MCF 10A (cell line): ENCODE measurements at regions not wholly inside any gene's neighbourhood (a gene's known extent, or its start where the extent isn't known, plus 50 kb on each side); places are given as distances from the start of the nearest gene placed in this dataset.

Experiments
- BruUV-seq: library from RNA; stranded (reverse); fragments of 400-500 nt; replicated peaks from 2 replicates; lab custom pipeline; 2021; lab: Mats Ljungman, UMichigan
- CTCF ChIA-PET: fragments of 300-600 bp; sonication (Branson Sonifier 250); formaldehyde crosslinking; extraction: SDS; loops from one replicate; lab custom pipeline; 2021; ENCODE audit warnings: antibody characterized with exemption, inconsistent platforms; lab: Yijun Ruan, JAX
- POLR2A ChIA-PET: fragments of 300-600, 350-650 bp; sonication (Branson Sonifier 250); formaldehyde crosslinking; extraction: SDS; loops from one replicate; lab custom pipeline; 2020; ENCODE audit warnings: antibody characterized with exemption, inconsistent platforms; lab: Yijun Ruan, JAX
- DNase-seq: peaks from one replicate; pipeline ENCODE4 v3.0.0-alpha.2; 2018; ENCODE audit not compliant: unreplicated experiment
- H3K27ac Mint-ChIP-seq: one replicate; pipeline ENCODE4 v1.8.0; 2022; ENCODE audit warnings: mild to moderate bottlenecking, low read depth, mixed read lengths; ENCODE audit not compliant: unreplicated experiment
- H3K27me3 Mint-ChIP-seq: one replicate; pipeline ENCODE4 v1.8.0; 2022; ENCODE audit warnings: mixed read lengths; ENCODE audit not compliant: insufficient read depth, unreplicated experiment
- H3K36me3 Mint-ChIP-seq: one replicate; pipeline ENCODE4 v1.8.0; 2022; ENCODE audit warnings: mild to moderate bottlenecking, moderate library complexity, mixed read lengths; ENCODE audit not compliant: insufficient read depth, unreplicated experiment
- H3K4me1 Mint-ChIP-seq: one replicate; pipeline ENCODE4 v1.8.0; 2022; ENCODE audit warnings: mixed read lengths; ENCODE audit not compliant: insufficient read depth, unreplicated experiment
- H3K4me3 Mint-ChIP-seq: one replicate; pipeline ENCODE4 v1.8.0; 2022; ENCODE audit warnings: mild to moderate bottlenecking, moderate library complexity, mixed read lengths; ENCODE audit not compliant: unreplicated experiment
- H3K9me3 Mint-ChIP-seq: one replicate; pipeline ENCODE4 v1.8.0; 2022; ENCODE audit warnings: mixed read lengths; ENCODE audit not compliant: unreplicated experiment
- CTCF ChIP-seq: fragments of 200-600 bp; IDR thresholded peaks from one replicate; pipeline ENCODE4 v1.8.0; 2022; ENCODE audit warnings: antibody characterized with exemption, mild to moderate bottlenecking; ENCODE audit not compliant: unreplicated experiment
- intact Hi-C: fragments of 100-400 bp; cut with micrococcal nuclease; formaldehyde crosslinking; loops from 2 replicates; pipeline ENCODE4 v1.14.1; 2022

GRCh38 chr6:3510617-3511016 is 53.8 kb upstream of the SLC22A23 start:
- no peaks in the 10 kb centered on the region for H3K9me3 Mint-ChIP-seq
- POLR2A ChIA-PET, result interaction anchor here (0.7 to 3.1 kb wide), 10 partner anchors 8 to 102 kb away, joined by 3 to 36 read pairs (median 5); partner anchors contain the start of gene SLC22A23
- H3K4me3 Mint-ChIP-seq, result no peak overlapping the region
- no peak overlapping the region for H3K27ac Mint-ChIP-seq
- TF ChIP-seq CTCF, result no peak
- no peak for DNase-seq
- no TSS peak for BruUV-seq
- no peaks in the 10 kb centered on the region for H3K27me3 Mint-ChIP-seq
- intact Hi-C loops, result no loop called here
- no peaks in the 10 kb centered on the region for H3K36me3 Mint-ChIP-seq
- CTCF ChIA-PET, result interaction anchor here (0.6 to 1.5 kb wide), 5 partner anchors 16 to 422 kb away, joined by 3 to 6 read pairs (median 4); no protein-coding TSS in a partner anchor
- H3K4me1 Mint-ChIP-seq, result peaks cover 26% of the 10 kb centered on the region

- Mint-ChIP-seq H3K36me3 (no peaks in the 10 kb centered on the region), H3K27ac (no peak overlapping the region), H3K9me3 (no peaks in the 10 kb centered on the region), H3K27me3 (no peaks in the 10 kb centered on the region), H3K4me3 (no peak overlapping the region), H3K4me1 (peaks cover 26% of the 10 kb centered on the region)
- ChIA-PET CTCF (interaction anchor here (0.6 to 1.5 kb wide), 6 partner anchors 10 to 423 kb away, joined by 3 to 6 read pairs (median 4); no protein-coding TSS in a partner anchor), POLR2A (interaction anchor here (0.6 to 3.1 kb wide), 11 partner anchors 9 to 102 kb away, joined by 3 to 36 read pairs (median 4); partner anchors contain the start of gene SLC22A23)
- TF ChIP-seq CTCF, result no peak
- intact Hi-C loops, result no loop called here
- BruUV-seq, result no TSS peak
- DNase-seq, result no peak
These were observed 53.3 kb upstream of the SLC22A23 start for GRCh38 chr6:3510178-3510577.

- TF ChIP-seq CTCF, result no peak
- BruUV-seq, result no TSS peak
- H3K4me3 Mint-ChIP-seq, result no peak overlapping the region
- no peak overlapping the region for H3K27ac Mint-ChIP-seq
- ChIA-PET CTCF (interaction anchor here (1.3 to 1.5 kb wide), 2 partner anchors 37 to 222 kb away, joined by 3 to 6 read pairs; no protein-coding TSS in a partner anchor), POLR2A (interaction anchor here (0.6 to 3.1 kb wide), 7 partner anchors 9 to 103 kb away, joined by 3 to 36 read pairs (median 6); no protein-coding TSS in a partner anchor)
- H3K36me3 Mint-ChIP-seq, result no peaks in the 10 kb centered on the region
- intact Hi-C loops, result no loop called here
- H3K27me3 Mint-ChIP-seq, result no peaks in the 10 kb centered on the region
- peaks cover 26% of the 10 kb centered on the region for H3K4me1 Mint-ChIP-seq
- DNase-seq, result peak; percentile 57
- H3K9me3 Mint-ChIP-seq, result no peaks in the 10 kb centered on the region
These were observed 52.5 kb upstream of the SLC22A23 start for GRCh38 chr6:3509336-3509735.

- ChIA-PET CTCF (interaction anchor here (0.8 to 1.3 kb wide), 4 partner anchors 11 to 20 kb away, joined by 3 to 5 read pairs (median 3); no protein-coding TSS in a partner anchor), POLR2A (interaction anchor here (0.5 to 8.7 kb wide), 18 partner anchors 9 to 510 kb away, joined by 3 to 127 read pairs (median 6); no protein-coding TSS in a partner anchor)
- intact Hi-C loops, result no loop called here
- Mint-ChIP-seq H3K27ac (peak overlapping the region; percentile 88), H3K4me1 (peaks cover 22% of the 10 kb centered on the region), H3K36me3 (no peaks in the 10 kb centered on the region), H3K27me3 (no peaks in the 10 kb centered on the region), H3K9me3 (no peaks in the 10 kb centered on the region), H3K4me3 (no peak overlapping the region)
- TF ChIP-seq CTCF, result no peak
- DNase-seq, result peak; percentile 46
- no TSS peak for BruUV-seq
These were observed 50.0 kb upstream of the SLC22A23 start for GRCh38 chr6:3506751-3507383.
